ENCODE measurements at regions not wholly inside any gene's neighbourhood (a gene's known extent, or its start where the extent isn't known, plus 50 kb on each side); places are given as distances from the start of the nearest gene placed in this dataset.

GRCh38 chr13:81487151-81487550 lies 1146.2 kb upstream of the SPRY2 start:
- no peak for TF ChIP-seq POLR2AphosphoS5 (IDR thresholded peaks at IDR 0.05)
- no peak for TF ChIP-seq POLR2A (IDR thresholded peaks at IDR 0.05)

Measured in gastroesophageal sphincter (tissue), 2 donors.